ENCODE measurements at regions not wholly inside any gene's neighbourhood (a gene's known extent, or its start where the extent isn't known, plus 50 kb on each side); places are given as distances from the start of the nearest gene placed in this dataset.

GRCh38 chr3:72155391-72156064 is 370.6 kb upstream of the PROK2 start:
- DNase-seq (ENCODE audit: low read depth): peak; percentile 100

- DNase-seq (ENCODE audit: low read depth): no peak
Observed at GRCh38 chr3:72154391-72155335, 369.7 kb upstream of the PROK2 start.

DNA sequence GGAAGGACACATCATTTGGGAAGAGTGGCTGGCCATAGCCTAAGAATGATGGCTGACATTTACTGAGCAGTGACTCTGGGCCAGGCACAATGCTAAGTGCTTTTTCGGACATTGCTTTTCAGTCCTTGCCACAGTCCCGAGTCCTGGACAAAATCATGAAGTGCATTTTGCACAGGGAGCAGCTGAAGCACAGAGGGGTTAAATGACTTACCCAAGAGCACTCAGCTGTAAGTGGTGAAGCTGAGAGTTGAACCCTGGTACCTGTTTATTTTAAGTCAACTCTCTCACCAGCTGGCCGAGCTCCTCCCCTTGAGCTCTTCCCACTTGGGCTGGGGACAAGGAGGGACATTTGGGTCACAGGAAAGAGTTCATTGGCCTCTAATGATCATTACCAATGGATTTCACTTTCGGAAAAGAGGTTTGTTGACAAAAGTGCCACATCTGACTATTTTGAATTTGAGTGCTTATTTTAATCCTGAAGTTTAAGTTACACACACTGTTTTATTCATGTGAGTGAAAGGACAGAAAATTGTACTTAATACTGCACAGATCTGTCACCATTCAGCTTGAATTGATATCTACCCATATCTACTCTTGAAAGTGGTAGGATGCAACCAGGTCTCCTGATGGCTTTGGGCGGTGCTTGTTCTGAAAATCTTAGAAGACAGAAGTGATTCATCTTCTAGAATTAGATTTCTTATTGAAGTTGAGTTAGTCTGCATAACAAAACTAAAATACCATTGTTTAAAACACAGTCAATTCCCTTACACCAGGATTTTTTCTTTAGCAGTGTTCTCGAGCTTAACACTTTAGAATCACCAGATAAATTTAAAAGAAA is 368.7 kb upstream of the PROK2 start:
- no peak for DNase-seq (ENCODE audit: low read depth)

DNA sequence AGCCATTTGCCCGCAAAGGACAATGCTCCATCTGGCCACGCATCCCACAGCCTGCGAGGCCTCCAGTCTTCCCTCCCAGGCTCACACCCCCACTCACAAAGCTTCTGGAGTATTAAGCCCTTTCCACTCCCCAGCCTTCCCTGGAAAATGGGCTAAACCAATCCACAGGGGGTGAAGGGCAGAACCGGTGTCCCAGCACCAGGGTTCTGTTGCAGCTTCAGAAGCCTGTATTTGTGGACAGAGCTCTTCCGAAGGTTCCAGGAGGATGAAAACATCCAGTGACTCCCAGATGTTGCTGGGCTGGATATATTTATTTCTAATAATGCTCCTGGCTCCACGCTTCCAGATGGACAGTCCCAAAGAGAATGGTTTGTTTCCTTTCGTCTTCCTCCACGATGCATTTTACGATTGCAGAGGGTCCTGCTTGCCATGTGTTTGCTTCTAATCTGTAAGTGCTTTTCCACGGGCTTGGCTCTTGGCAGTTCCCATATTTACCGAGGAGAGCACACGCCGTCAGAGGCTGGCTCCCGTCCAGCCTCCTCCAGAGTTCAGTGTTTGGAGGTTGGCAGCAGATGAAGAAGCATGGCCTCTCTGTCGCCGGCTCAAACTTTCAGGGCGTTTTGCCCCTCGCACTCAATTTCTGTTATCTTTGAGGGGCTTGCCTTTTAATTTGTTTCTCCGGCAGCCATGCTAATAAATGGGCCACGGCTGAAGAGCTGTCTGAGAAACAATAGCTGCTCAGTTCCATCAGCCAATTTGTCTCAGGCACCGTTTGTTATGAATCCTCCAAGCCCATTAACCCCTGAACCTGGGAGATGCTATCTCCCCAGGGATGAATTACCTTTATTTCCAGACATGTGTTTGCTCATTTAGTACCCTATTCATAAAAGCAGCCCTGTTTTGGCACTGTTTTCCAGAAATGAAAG is 367.9 kb upstream of the PROK2 start:
- DNase-seq (ENCODE audit: low read depth): peak; percentile 69

- no peak for DNase-seq (ENCODE audit: low read depth)
Observed at GRCh38 chr3:72151465-72152238, 366.7 kb upstream of the PROK2 start.

- DNase-seq (ENCODE audit: low read depth): no peak
Observed at GRCh38 chr3:72150634-72151412, 365.9 kb upstream of the PROK2 start.

DNA sequence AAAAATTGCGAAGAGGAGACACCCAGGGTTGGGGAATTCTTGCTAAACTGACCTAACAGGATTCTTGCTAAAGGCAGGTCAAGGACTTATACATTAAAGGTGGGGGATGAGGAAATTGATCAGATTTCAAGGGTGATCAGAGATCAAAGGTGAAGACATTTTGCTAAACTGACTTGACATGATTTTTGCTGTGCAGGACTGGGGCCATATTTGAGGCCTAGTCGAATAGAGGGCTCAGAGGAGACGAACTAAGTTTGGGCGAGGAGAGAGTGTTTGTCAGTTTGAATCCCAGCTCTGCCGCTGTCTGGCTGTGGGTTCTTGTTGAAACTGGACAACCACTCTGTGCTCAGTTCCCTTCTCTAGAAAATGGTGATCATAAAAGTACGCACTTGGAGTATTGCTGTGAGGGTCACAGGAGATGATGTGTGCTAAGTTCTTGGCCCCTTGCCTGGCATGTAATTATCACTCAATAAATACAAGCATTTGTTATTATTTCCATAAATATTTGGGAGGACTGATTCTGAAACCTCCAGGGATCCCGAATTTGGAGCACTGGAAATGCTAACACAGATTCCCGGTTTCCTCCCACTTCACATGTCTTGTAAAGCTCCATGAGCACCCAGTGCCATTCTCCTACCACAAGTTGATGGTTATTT is 364.8 kb upstream of the PROK2 start:
- DNase-seq (ENCODE audit: low read depth): no peak

DNA sequence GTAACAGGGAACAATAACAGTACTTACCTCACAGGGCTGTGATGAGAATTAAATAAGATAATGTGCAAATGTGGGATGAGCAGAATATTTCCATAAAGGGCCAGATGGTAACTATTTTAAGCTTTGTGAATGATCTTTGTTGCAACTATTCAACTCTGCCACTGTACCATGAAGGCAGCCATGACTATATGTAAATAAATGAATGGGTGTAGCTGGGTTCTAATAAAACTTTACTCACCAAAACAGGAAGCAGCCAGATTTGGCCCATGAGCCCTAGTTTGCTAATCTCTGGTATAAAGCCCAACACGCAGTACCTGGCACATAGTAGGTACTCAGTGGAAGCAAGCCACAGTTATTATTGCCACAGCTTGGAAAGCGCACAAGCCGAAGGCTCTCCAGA is 362.7 kb upstream of the PROK2 start:
- DNase-seq (ENCODE audit: low read depth): no peak

GRCh38 chr3:72145506-72146380 is 360.8 kb upstream of the PROK2 start:
- peak; percentile 86 for DNase-seq (ENCODE audit: low read depth)

DNA sequence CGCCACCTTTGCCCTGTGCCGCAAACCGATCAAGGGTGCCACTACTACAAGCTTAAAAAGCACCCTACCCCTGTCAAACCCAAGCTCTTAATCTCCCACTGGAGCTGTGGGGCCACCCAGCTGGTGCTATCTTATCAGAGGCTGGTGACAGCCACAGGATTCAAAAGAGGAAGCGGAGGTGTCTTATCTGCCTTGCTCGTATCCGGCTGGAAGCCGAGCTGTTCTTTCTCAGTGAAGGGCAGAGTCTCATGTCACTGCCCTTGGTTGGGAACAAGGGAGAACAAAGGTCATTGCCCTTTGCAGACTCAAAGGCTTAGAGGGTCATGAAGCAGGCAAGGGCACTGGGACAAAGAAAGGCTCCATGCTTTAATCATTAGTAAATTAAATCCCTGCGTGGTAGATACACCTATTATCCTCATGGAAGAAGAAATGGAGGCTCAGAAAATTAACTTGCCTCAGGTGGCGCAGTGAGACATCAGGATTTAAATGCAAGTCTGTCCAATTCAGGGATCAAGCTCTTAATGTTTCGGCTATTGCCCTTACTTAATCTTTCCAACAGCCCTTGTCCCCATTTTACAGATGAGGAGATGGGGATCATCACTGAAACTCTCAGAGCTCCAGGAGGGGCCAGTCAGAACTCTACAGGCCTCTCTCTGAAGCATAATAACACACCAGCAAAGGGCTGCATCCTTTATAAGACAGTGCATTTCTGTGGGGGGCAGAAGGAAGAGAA is 360.0 kb upstream of the PROK2 start:
- DNase-seq (ENCODE audit: low read depth): no peak

- no peak for DNase-seq (ENCODE audit: low read depth)
Observed at GRCh38 chr3:72143966-72144717, 359.2 kb upstream of the PROK2 start.

DNA sequence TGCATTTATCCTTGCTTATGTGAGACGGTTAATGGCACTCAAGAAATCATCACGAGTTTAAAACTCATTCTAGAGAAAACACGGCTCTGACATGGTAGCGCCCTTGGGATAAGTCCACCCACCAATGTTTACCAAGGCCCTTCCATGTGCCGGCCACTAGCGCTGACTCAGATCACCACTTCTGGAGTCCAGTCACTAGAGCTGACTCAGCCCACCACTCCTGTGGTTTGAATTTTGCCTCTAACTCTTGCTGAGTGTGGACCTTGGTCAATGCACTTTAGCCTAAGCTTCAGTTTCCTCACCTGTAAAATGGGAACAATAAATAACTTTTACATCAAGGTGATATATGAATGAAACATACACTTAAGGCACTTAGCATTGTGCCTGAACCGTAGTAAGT is 358.4 kb upstream of the PROK2 start:
- DNase-seq (ENCODE audit: low read depth): no peak

GRCh38 chr3:72142028-72142427 is 357.1 kb upstream of the PROK2 start:
- no peak for DNase-seq (ENCODE audit: low read depth)

DNA sequence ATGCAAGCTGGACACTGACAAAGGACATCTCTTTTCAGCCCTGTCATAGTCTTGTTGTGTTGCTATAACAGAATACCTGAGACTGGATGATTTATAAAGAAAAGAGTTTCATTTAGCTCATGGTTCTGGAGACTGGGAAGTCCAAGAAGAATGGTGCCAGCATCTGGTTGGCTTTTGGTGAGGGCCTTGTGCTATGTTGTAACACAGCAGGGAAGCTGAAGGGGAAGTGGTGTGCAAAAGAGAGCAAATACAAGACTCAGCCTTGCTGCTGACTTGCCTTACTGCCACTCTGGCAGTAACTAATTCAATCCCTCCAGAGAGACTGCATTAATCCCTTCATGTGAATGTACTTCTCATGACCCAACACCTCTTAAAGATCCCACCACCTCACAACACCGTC is 356.3 kb upstream of the PROK2 start:
- no peak for DNase-seq (ENCODE audit: low read depth)

- DNase-seq (ENCODE audit: low read depth): no peak
Observed at GRCh38 chr3:72139316-72139715, 354.4 kb upstream of the PROK2 start.

Data from GM04504 (cell line).